ENCODE measurements at regions not wholly inside any gene's neighbourhood (a gene's known extent, or its start where the extent isn't known, plus 50 kb on each side); places are given as distances from the start of the nearest gene placed in this dataset.

GRCh38 chr10:8439040-8439439 lies 384.6 kb downstream of the GATA3 start:
- TF ChIP-seq CTCF (IDR thresholded peaks at IDR 0.05; ENCODE audit: extremely low read depth in 1 of 2, insufficient read depth in 1 of 2, low read depth in 1 of 2, low read length in 2 of 2) (no peak), FOS (IDR thresholded peaks at IDR 0.05; ENCODE audit: borderline replicate concordance, insufficient read depth, low read length) (no peak), GATA2 (IDR thresholded peaks at IDR 0.05; ENCODE audit: insufficient read depth, insufficient read length, low read depth, low read length) (no peak), MAX (IDR thresholded peaks at IDR 0.05; ENCODE audit: insufficient read depth, insufficient read length) (no peak), POLR2AphosphoS5 (IDR thresholded peaks at IDR 0.05; ENCODE audit: insufficient read depth, low read depth, low read length) (no peak), MYC (IDR thresholded peaks at IDR 0.05; ENCODE audit: low read depth, low read length) (no peak), POLR2A (IDR thresholded peaks at IDR 0.05; ENCODE audit: low read depth, low read length) (no peak), JUN (IDR thresholded peaks at IDR 0.05; ENCODE audit: borderline replicate concordance, insufficient read depth, insufficient read length, low read depth) (no peak), EZH2 (IDR thresholded peaks at IDR 0.05; ENCODE audit: borderline replicate concordance, low read depth, low read length, severe bottlenecking) (no peak)
- no peaks in the 10 kb centered on the region for H3K9me1 ChIP-seq (replicated peaks; ENCODE audit: control insufficient read depth, extremely low read depth, insufficient read depth, low read length)
- H3K4me2 ChIP-seq (ENCODE audit: insufficient read depth, low read length) = no peak overlapping the region
- no peak overlapping the region for H3K4me3 ChIP-seq (replicated peaks in 1 of 3; ENCODE audit: insufficient read depth in 1 of 3, low read depth in 1 of 3, low read length in 3 of 3)
- no peak overlapping the region for H2AFZ ChIP-seq (ENCODE audit: low read depth, low read length)
- no peaks in the 10 kb centered on the region for H3K4me1 ChIP-seq (ENCODE audit: control insufficient read depth, extremely low read depth, insufficient read depth, low read length)
- peaks cover 3 to 5% of the 10 kb centered on the region in 2 experiments for H3K27me3 ChIP-seq (ENCODE audit: control insufficient read depth in 2 of 2, insufficient read depth in 2 of 2, low read length in 2 of 2)
- H3K36me3 ChIP-seq (ENCODE audit: control insufficient read depth in 2 of 2, extremely low read depth in 1 of 2, insufficient read depth in 2 of 2, low read length in 2 of 2) = no peaks in the 10 kb centered on the region
- DNase-seq (ENCODE audit: low read depth, low spot score) (no peak), FAIRE-seq (no peak)
- H3K9me3 ChIP-seq (replicated peaks; ENCODE audit: control insufficient read depth, insufficient read depth, low read length) = no peaks in the 10 kb centered on the region
- H4K20me1 ChIP-seq (replicated peaks; ENCODE audit: control insufficient read depth, extremely low read depth, insufficient read depth, low read length) = no peaks in the 10 kb centered on the region
- POLR2A ChIA-PET = no interaction called here
- BruUV-seq (replicated peaks) = no TSS peak
- CTCF ChIA-PET = no interaction called here
- no peak overlapping the region for H3K9ac ChIP-seq (replicated peaks; ENCODE audit: extremely low read depth, insufficient read depth, low read length)
- H3K79me2 ChIP-seq (ENCODE audit: control insufficient read depth, insufficient read depth, low read length) = no peaks in the 10 kb centered on the region
- dilution Hi-C loops (cut with MboI; ENCODE audit: extremely low pct_ligation_motif_present, low sequenced_read_pairs) = no loop called here
- intact Hi-C loops (cut with micrococcal nuclease) = no loop called here
- no peak overlapping the region for H3K27ac ChIP-seq (ENCODE audit: insufficient read depth, low read depth, low read length)

Measured in endothelial cell of umbilical vein (primary cell).